ENCODE measurements at regions not wholly inside any gene's neighbourhood (a gene's known extent, or its start where the extent isn't known, plus 50 kb on each side); places are given as distances from the start of the nearest gene placed in this dataset.

- no peak for TF ChIP-seq EZH2phosphoT487 (IDR thresholded peaks at IDR 0.05; ENCODE audit: low read depth, severe bottlenecking, unreplicated experiment)
- TF ChIP-seq, protein P1, sequence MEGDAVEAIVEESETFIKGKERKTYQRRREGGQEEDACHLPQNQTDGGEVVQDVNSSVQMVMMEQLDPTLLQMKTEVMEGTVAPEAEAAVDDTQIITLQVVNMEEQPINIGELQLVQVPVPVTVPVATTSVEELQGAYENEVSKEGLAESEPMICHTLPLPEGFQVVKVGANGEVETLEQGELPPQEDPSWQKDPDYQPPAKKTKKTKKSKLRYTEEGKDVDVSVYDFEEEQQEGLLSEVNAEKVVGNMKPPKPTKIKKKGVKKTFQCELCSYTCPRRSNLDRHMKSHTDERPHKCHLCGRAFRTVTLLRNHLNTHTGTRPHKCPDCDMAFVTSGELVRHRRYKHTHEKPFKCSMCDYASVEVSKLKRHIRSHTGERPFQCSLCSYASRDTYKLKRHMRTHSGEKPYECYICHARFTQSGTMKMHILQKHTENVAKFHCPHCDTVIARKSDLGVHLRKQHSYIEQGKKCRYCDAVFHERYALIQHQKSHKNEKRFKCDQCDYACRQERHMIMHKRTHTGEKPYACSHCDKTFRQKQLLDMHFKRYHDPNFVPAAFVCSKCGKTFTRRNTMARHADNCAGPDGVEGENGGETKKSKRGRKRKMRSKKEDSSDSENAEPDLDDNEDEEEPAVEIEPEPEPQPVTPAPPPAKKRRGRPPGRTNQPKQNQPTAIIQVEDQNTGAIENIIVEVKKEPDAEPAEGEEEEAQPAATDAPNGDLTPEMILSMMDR (IDR thresholded peaks at IDR 0.05; ENCODE audit: poor library complexity): no peak
Measured at GRCh38 chr5:17732351-17732923, 98.2 kb downstream of the TAF11L14 start.
